CMK (cell line): ENCODE measurements at regions not wholly inside any gene's neighbourhood (a gene's known extent, or its start where the extent isn't known, plus 50 kb on each side); places are given as distances from the start of the nearest gene placed in this dataset.
"Not testable (repeated sequence)": the region's sequence is repeated elsewhere in the genome, so short reads cannot be mapped to it uniquely, and the experiment has no call there.

ENCODE experiments used
- DNase-seq: peaks from one replicate; pipeline ENCODE4 v3.0.0-alpha.2; 2010; ENCODE audit warnings: low read depth

DNA sequence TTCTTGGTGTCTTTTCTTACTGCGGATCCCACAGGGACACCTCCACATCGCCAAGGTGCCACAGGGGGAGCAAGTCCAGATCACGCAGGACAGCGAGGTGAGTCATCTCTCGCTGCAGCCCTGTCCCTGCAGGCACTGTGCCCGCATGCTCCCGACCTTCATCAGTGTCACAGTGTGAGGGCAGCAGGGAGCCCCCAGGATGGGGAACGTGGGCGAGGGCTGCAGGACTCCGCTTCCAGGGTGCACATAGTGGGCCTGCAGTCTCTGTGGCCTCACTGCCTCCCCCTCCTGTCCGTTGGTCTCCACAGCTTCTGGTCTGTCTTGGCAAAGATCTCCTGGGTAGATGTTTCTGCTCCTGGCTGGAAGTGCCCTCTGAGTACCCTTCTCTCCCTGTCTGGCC lies 78.0 kb downstream of the NPIPB11 start:
- DNase-seq = not testable (repeated sequence)

DNA sequence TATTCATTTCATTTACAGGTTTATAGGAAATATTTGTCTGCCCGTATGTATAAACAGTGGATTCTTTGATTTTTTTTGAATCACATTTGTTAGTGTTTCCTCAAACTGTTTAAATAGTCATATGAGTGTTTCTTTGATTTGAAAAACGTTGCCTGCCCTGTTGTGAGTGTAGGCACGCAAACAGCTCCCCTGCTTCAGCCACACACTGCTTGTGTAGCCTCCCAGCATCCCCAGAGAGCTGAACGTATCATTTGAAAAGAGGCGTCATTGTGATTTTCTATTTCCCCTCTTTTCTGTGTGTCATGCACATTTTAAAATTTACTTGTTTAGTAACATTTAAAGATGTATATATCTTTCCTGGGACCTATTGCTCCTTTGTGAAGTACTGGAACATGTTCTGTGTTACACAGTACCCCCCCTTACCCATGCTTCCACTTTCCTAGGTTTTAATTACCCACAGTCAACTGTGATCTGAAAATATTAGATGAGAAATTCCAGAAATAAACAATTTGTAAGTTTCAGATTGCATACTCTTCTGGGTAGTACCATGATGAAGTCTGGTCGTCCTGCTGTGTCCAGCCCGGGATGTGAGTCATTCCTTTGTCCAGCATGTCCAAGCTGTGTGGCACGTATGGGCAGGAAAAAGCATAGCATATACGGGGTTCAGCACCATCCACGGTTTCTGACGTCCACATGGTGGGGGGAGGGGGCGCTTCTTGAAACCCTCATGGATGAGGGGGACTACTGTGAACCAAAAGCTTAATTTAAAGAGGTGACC lies 78.7 kb downstream of the NPIPB11 start:
- not testable (repeated sequence) for DNase-seq

GRCh38 chr16:29326164-29327125 lies 80.1 kb downstream of the NPIPB11 start:
- DNase-seq = not testable (repeated sequence)

- DNase-seq = not testable (repeated sequence)
Observed at GRCh38 chr16:29323725-29324124, 82.8 kb downstream of the NPIPB11 start.

GRCh38 chr16:29321585-29321984 lies 84.9 kb downstream of the NPIPB11 start:
- no peak for DNase-seq

DNA sequence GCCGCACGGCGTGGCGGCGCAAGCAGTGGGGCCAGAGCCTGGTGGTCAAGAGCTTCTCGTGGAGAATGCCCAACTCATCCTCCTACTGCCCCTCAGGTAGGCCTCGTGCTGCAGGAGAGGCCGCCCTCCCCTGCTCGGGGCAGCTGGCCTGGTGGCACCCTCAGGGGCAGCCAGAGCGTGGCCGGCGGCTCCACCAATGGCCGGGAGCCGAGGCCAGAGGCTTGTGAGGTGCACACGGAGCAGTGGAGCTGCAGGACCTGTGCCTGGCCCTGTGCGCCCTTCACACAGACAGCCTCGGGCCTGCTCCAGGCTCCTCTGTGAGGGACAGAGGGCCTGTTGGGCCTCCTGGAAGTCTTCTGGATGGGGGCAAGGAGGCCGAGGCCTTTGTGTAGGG lies 85.5 kb downstream of the NPIPB11 start:
- no peak for DNase-seq

GRCh38 chr16:29320274-29320999 lies 86.1 kb downstream of the NPIPB11 start:
- DNase-seq = no peak

DNA sequence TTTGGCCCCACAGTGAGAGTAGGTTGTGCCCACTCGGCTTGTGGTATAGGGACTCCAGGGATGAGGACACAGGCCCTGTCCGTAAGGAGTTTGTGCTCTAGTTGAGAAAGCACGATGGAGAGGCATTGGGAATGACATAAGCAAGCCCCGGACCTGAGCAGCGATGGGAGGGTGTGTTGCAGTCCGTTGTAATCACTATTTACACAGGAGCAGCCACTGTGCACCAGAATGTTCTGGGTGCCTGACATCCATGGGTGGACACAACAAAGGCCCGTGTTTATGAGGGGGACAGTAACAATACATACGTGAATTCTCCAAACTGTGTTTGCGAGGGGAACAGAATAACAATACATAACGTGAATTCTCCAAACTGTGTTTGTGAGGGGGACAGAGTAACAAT lies 86.8 kb downstream of the NPIPB11 start:
- DNase-seq = no peak

DNA sequence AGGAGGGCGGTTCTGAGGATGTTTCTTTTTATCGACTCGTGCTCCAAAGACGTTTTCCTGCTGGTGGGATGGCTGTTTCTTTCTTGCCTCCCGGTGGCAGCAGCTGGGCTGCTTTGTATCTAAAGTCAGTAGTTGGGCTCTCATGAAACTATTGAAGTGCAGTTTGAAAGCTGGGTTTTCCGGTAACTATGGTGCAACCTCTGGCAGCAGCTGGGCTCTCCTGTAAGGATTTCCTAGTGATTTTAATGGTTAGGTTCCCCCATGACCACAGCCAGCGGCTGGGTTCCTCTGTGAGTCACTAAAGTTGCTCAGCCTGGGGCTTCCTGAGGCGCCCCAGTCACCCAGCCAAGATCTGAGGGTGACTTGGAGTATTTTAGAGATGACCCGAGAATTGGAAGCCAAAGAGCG lies 87.9 kb downstream of the NPIPB11 start:
- not testable (repeated sequence) for DNase-seq

- no peak for DNase-seq
Observed at GRCh38 chr16:29318037-29318436, 88.5 kb downstream of the NPIPB11 start.

GRCh38 chr16:29317269-29317668 lies 89.2 kb downstream of the NPIPB11 start:
- DNase-seq = no peak

DNA sequence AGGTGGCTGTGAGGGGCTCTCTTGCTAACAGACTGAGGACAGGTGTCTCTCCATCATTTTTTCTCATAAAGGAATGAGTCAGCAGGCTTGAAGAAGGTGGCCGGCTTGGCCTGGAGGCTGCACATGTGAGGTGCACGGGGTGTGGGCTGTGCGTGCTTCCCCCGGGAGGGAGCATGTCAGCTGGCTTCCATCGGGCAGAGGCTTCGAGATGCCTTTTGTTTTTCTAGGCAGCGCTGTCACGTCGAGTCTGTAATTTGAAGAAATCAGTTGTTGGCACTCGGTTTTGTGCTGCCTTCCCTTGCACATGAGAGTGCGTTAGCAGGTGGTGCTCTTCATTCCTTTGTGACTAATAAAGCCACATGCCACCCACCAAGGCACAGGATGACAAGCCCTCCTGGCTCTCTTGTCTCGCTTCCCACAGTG lies 89.7 kb downstream of the NPIPB11 start:
- no peak for DNase-seq

DNA sequence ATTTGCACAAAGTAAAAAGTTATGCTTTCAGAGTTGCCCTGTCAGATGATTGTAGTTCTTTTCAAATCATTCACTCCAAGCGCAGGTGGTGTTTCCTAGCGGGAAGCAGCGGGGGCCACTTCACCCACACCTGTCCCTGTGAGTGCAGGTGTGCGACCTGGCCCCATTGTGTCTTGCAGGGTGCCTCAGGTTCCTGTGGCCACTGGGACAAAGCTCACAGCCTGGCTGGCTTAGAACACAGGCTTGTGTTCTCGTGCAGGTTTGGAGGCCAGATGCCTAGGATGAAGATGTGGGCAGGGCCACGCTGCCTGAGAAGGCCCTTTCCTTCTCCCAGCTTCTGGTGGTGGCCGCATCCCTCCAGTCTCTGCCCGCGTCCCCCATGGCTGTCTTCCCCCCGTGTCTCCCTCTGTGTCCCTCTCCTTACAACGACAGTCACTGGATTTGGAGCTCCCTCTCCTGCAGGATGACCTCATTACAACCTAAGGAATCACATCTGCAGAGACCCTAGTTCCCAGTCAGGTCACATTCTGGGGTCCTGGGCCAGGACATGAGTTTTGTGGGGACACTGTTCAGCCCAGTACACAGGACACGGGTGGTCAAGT lies 90.5 kb downstream of the NPIPB11 start:
- no peak for DNase-seq

DNA sequence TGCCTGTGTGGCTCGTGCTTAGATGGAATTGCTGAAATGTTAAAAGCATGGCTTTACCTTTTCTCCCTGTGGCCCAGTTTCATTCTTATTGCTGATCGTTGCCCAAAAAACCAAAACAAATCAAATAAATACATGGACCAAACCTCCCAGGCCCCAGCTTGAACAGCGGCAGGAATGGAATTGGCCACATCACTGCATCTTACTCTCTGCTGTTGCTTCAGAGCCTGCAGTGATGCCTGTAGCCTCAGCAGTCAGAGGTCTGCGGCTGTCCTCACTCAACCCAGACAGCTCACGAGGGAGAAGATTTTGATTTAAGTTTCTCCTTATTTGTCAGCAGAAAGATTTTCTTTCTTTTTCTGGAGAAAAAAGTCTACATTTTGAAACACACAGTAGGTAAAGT lies 91.5 kb downstream of the NPIPB11 start:
- no peak for DNase-seq

- no peak for DNase-seq
Observed at GRCh38 chr16:29314292-29314934, 92.1 kb downstream of the NPIPB11 start.

DNA sequence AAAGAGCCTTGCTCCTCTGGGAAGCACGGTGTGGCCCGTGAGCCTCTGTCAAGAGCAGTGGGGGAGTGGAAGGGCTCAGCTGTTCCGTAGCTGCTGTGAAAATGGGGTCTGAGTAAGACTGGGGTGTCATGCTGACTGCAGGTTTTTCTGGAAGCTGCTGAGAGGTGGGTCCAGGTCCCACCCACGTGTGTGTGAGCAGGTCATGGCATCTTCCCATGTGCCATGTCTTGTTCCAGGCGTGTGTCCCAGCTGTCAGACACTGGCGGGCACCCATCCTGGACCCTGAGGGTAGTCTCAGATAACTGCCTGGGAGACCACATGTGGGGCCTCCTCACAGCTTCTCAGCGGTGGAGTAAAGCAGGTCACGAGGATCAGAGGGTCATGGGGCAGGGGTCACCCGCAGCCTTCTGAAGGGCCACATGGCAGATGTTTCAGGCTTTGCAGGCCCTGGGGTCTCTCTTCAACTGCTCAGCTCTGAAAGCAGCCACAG lies 92.9 kb downstream of the NPIPB11 start:
- DNase-seq = no peak

- DNase-seq = no peak
Observed at GRCh38 chr16:29312835-29313558, 93.5 kb downstream of the NPIPB11 start.

GRCh38 chr16:29312345-29312675 lies 94.2 kb downstream of the NPIPB11 start:
- DNase-seq = not testable (repeated sequence)

DNA sequence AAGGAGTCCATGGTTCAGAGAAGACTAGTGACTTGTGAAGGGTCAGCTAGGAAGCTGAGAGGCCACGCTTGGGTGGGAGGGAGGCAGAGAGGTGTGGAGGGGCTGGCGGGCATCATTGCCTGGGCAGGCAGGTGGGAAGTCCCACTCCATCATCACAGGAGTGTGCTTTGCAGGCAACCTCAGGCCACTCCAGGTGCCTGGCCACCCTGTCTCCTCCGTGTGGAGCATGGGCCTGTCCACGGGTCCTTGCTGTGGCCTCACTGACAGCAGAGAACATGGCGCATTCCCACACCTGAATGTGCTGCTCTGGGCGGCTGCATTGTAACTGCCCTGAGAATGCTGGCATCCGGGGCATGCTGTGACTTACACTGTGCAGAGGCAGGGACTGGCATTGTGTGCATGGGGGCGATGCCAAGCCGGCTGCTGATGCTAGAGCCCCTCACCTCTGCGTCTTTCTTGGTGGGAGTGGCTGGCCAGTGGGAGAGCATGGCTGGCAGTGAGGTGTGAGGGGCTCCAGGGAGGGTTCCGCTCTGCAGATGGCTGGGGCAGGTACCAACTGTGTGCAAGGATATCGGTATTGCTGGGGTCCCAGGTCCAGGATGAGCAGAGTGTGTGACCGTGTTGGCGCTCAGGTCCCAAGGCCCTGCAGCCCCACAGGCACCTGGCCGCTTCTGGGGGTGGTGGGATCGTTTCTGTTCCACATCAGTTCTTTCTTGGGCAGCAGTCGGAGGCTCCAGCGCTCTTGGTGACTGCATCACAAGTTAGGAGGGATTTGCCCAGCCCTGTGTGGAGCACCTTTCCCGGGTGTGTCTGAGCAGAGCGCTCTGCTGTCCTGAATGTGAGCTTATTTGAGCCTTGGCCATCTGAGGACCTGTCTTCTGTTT lies 94.8 kb downstream of the NPIPB11 start:
- no peak for DNase-seq
